ENCODE measurements at regions not wholly inside any gene's neighbourhood (a gene's known extent, or its start where the extent isn't known, plus 50 kb on each side); places are given as distances from the start of the nearest gene placed in this dataset.

GRCh38 chrX:121585626-121586025 is 538.2 kb downstream of the GLUD2 start:
- TF ChIP-seq TEAD4 (IDR thresholded peaks at IDR 0.05) (no peak), ZBTB7A (IDR thresholded peaks at IDR 0.05; ENCODE audit: low read depth) (no peak), FOXM1 (IDR thresholded peaks at IDR 0.05; ENCODE audit: borderline replicate concordance, low read depth) (no peak), MAX (IDR thresholded peaks at IDR 0.05) (no peak), RAD21 (IDR thresholded peaks at IDR 0.05; ENCODE audit: low read depth) (no peak), CEBPB (IDR thresholded peaks at IDR 0.05) (no peak), TAF1 (IDR thresholded peaks at IDR 0.05; ENCODE audit: low read depth) (no peak), YY1 (IDR thresholded peaks at IDR 0.05; ENCODE audit: low read depth) (no peak)

- no peak for TF ChIP-seq NFIC (IDR thresholded peaks at IDR 0.05)
- TF ChIP-seq ZBTB7A (IDR thresholded peaks at IDR 0.05; ENCODE audit: low read depth): no peak
- no peak for TF ChIP-seq TEAD4 (IDR thresholded peaks at IDR 0.05)
- no peak for TF ChIP-seq MAX (IDR thresholded peaks at IDR 0.05)
- no peak for TF ChIP-seq TAF1 (IDR thresholded peaks at IDR 0.05; ENCODE audit: low read depth)
- TF ChIP-seq REST (IDR thresholded peaks at IDR 0.05; ENCODE audit: low read depth): no peak
- TF ChIP-seq TCF12 (IDR thresholded peaks at IDR 0.05; ENCODE audit: low read depth): no peak
- no peak for TF ChIP-seq EP300 (IDR thresholded peaks at IDR 0.05; ENCODE audit: borderline replicate concordance)
- TF ChIP-seq USF1 (IDR thresholded peaks at IDR 0.05): no peak
- TF ChIP-seq CREB1 (IDR thresholded peaks at IDR 0.05; ENCODE audit: low read depth): no peak
- TF ChIP-seq FOXM1 (IDR thresholded peaks at IDR 0.05; ENCODE audit: borderline replicate concordance, low read depth): no peak
- TF ChIP-seq CEBPB (IDR thresholded peaks at IDR 0.05): no peak
- TF ChIP-seq RAD21 (IDR thresholded peaks at IDR 0.05; ENCODE audit: low read depth): no peak
- TF ChIP-seq YY1 (IDR thresholded peaks at IDR 0.05; ENCODE audit: low read depth): no peak
- TF ChIP-seq EGR1 (IDR thresholded peaks at IDR 0.05): no peak
These were observed 545.5 kb downstream of the GLUD2 start for GRCh38 chrX:121592884-121593283.

GRCh38 chrX:121598356-121598755 is 550.9 kb downstream of the GLUD2 start:
- TF ChIP-seq NFIC (IDR thresholded peaks at IDR 0.05) (no peak), TCF12 (IDR thresholded peaks at IDR 0.05; ENCODE audit: low read depth) (no peak), TEAD4 (IDR thresholded peaks at IDR 0.05) (no peak), CEBPB (IDR thresholded peaks at IDR 0.05) (no peak), USF1 (IDR thresholded peaks at IDR 0.05) (no peak), EP300 (IDR thresholded peaks at IDR 0.05; ENCODE audit: borderline replicate concordance) (no peak), MAX (IDR thresholded peaks at IDR 0.05) (no peak), YY1 (IDR thresholded peaks at IDR 0.05; ENCODE audit: low read depth) (no peak), REST (IDR thresholded peaks at IDR 0.05; ENCODE audit: low read depth) (no peak)

- no peak for TF ChIP-seq CREB1 (IDR thresholded peaks at IDR 0.05; ENCODE audit: low read depth)
- TF ChIP-seq MAX (IDR thresholded peaks at IDR 0.05): no peak
- TF ChIP-seq EGR1 (IDR thresholded peaks at IDR 0.05): no peak
- TF ChIP-seq TAF1 (IDR thresholded peaks at IDR 0.05; ENCODE audit: low read depth): no peak
- no peak for TF ChIP-seq RAD21 (IDR thresholded peaks at IDR 0.05; ENCODE audit: low read depth)
- TF ChIP-seq EP300 (IDR thresholded peaks at IDR 0.05; ENCODE audit: borderline replicate concordance): no peak
- no peak for TF ChIP-seq TEAD4 (IDR thresholded peaks at IDR 0.05)
- no peak for TF ChIP-seq REST (IDR thresholded peaks at IDR 0.05; ENCODE audit: low read depth)
- no peak for TF ChIP-seq TCF12 (IDR thresholded peaks at IDR 0.05; ENCODE audit: low read depth)
- TF ChIP-seq CEBPB (IDR thresholded peaks at IDR 0.05): no peak
- no peak for TF ChIP-seq FOXM1 (IDR thresholded peaks at IDR 0.05; ENCODE audit: borderline replicate concordance, low read depth)
- TF ChIP-seq YY1 (IDR thresholded peaks at IDR 0.05; ENCODE audit: low read depth): no peak
- TF ChIP-seq ZBTB7A (IDR thresholded peaks at IDR 0.05; ENCODE audit: low read depth): no peak
- TF ChIP-seq USF1 (IDR thresholded peaks at IDR 0.05): no peak
- no peak for TF ChIP-seq NFIC (IDR thresholded peaks at IDR 0.05)
These were observed 587.7 kb downstream of the GLUD2 start for GRCh38 chrX:121635141-121635540.
